OCI-LY1 (cell line): ENCODE measurements at regions not wholly inside any gene's neighbourhood (a gene's known extent, or its start where the extent isn't known, plus 50 kb on each side); places are given as distances from the start of the nearest gene placed in this dataset.

Experiments
- H2AFZ ChIP-seq: fragments of 200-600 bp; sonication (generic), shearing (Covaris generic); 2 replicates; pipeline ENCODE4 v1.6.0; 2014; ENCODE audit warnings: antibody characterized with exemption, mild to moderate bottlenecking, low read length
- H3F3A ChIP-seq: fragments of 200-600 bp; sonication (generic), shearing (Covaris generic); 2 replicates; pipeline ENCODE4 v1.6.0; 2014; ENCODE audit warnings: mild to moderate bottlenecking, antibody characterized with exemption, low read length, moderate library complexity; ENCODE audit not compliant: insufficient read depth
- H3K27ac ChIP-seq: fragments of 200-600 bp; sonication (generic); 2 replicates; pipeline ENCODE4 v1.5.1; 2014; ENCODE audit warnings: low read length, mixed run types, mild to moderate bottlenecking, low read depth; ENCODE audit not compliant: poor library complexity, severe bottlenecking
- H3K27me3 ChIP-seq: fragments of 200-600 bp; sonication (generic); 2 replicates; pipeline ENCODE4 v1.6.0; 2014; ENCODE audit warnings: antibody characterized with exemption, mild to moderate bottlenecking, low read length, moderate library complexity; ENCODE audit not compliant: insufficient read depth
- H3K36me3 ChIP-seq: fragments of 200-600 bp; sonication (generic); 2 replicates; pipeline ENCODE4 v1.6.1; 2014; ENCODE audit warnings: mild to moderate bottlenecking, antibody characterized with exemption, low read length, moderate library complexity, mixed read lengths; ENCODE audit not compliant: insufficient read depth
- H3K4me1 ChIP-seq: fragments of 200-600 bp; sonication (generic); 2 replicates; pipeline ENCODE4 v1.5.1; 2014; ENCODE audit warnings: mild to moderate bottlenecking, low read length, moderate library complexity; ENCODE audit not compliant: insufficient read depth, severe bottlenecking
- H3K4me2 ChIP-seq: fragments of 200-600 bp; sonication (generic), shearing (Covaris generic); 2 replicates; pipeline ENCODE4 v1.6.1; 2014; ENCODE audit warnings: low read length
- H3K4me3 ChIP-seq: fragments of 200-600 bp; sonication (generic); 2 replicates; pipeline ENCODE4 v1.5.1; 2014; ENCODE audit warnings: low read length, low read depth, mild to moderate bottlenecking, mixed read lengths; ENCODE audit not compliant: poor library complexity, severe bottlenecking
- H3K79me2 ChIP-seq: fragments of 200-600 bp; shearing (Covaris generic); 2 replicates; pipeline ENCODE4 v1.6.1; 2016; ENCODE audit warnings: mixed run types, low read length, mixed read lengths; ENCODE audit not compliant: insufficient read depth
- H3K9ac ChIP-seq: fragments of 200-600 bp; sonication (generic), shearing (Covaris generic); 2 replicates; pipeline ENCODE4 v1.6.1; 2014; ENCODE audit warnings: mild to moderate bottlenecking, low read length, mixed read lengths
- H3K9me2 ChIP-seq: fragments of 200-600 bp; sonication (generic), shearing (Covaris generic); 2 replicates; pipeline ENCODE4 v1.6.1; 2014; ENCODE audit warnings: low read depth, mild to moderate bottlenecking, low read length, mixed read lengths
- H3K9me3 ChIP-seq: fragments of 200-600 bp; shearing (Covaris generic); 2 replicates; pipeline ENCODE4 v1.6.1; 2014; ENCODE audit warnings: low read length, mixed read lengths
- H4K20me1 ChIP-seq: fragments of 200-600 bp; sonication (generic), shearing (Covaris generic); 2 replicates; pipeline ENCODE4 v1.6.0; 2016; ENCODE audit warnings: mild to moderate bottlenecking, low read length; ENCODE audit not compliant: insufficient read depth
- CTCF ChIP-seq: fragments of 200-600 bp; sonication (generic), shearing (Covaris generic); IDR thresholded peaks from 2 replicates; pipeline ENCODE4 v1.5.1; 2017; ENCODE audit warnings: mild to moderate bottlenecking, antibody characterized with exemption, low read length, moderate library complexity, mixed read lengths
- EZH2 ChIP-seq: fragments of 200-600 bp; sonication (generic), shearing (Covaris generic); IDR thresholded peaks from 2 replicates; pipeline ENCODE4 v1.8.0; 2017; ENCODE audit warnings: borderline replicate concordance, mixed run types, mild to moderate bottlenecking, antibody characterized with exemption, low read length, moderate library complexity, mixed read lengths

GRCh38 chr14:22011253-22011642, 337.6 kb upstream of the OR4E1 start:
- H3K4me2 ChIP-seq: no peak overlapping the region
- TF ChIP-seq EZH2: no peak
- TF ChIP-seq CTCF: no peak
- H4K20me1 ChIP-seq: no peaks in the 10 kb centered on the region
- H3K9me3 ChIP-seq: no peaks in the 10 kb centered on the region
- H3K36me3 ChIP-seq: no peaks in the 10 kb centered on the region
- no peaks in the 10 kb centered on the region for H3K4me1 ChIP-seq
- H3K4me3 ChIP-seq: no peak overlapping the region
- no peak overlapping the region for H3K27ac ChIP-seq
- no peaks in the 10 kb centered on the region for H3K79me2 ChIP-seq
- no peak overlapping the region for H3K9ac ChIP-seq
- H3F3A ChIP-seq: no peaks in the 10 kb centered on the region
- H2AFZ ChIP-seq: no peak overlapping the region
- H3K27me3 ChIP-seq: no peaks in the 10 kb centered on the region
- H3K9me2 ChIP-seq: no peaks in the 10 kb centered on the region

- H3K4me2 ChIP-seq: no peak overlapping the region
- H3K27ac ChIP-seq: no peak overlapping the region
- H3K9me3 ChIP-seq: no peaks in the 10 kb centered on the region
- H3K79me2 ChIP-seq: no peaks in the 10 kb centered on the region
- no peak overlapping the region for H3K9ac ChIP-seq
- H3K9me2 ChIP-seq: no peaks in the 10 kb centered on the region
- no peak for TF ChIP-seq CTCF
- TF ChIP-seq EZH2: no peak
- H3F3A ChIP-seq: no peaks in the 10 kb centered on the region
- H2AFZ ChIP-seq: no peak overlapping the region
- no peak overlapping the region for H3K4me3 ChIP-seq
- H3K27me3 ChIP-seq: no peaks in the 10 kb centered on the region
- no peaks in the 10 kb centered on the region for H3K36me3 ChIP-seq
- no peaks in the 10 kb centered on the region for H4K20me1 ChIP-seq
- no peaks in the 10 kb centered on the region for H3K4me1 ChIP-seq
These were observed 337.1 kb upstream of the OR4E1 start for GRCh38 chr14:22010545-22011252.

GRCh38 chr14:22008766-22009165, 335.1 kb upstream of the OR4E1 start:
- no peaks in the 10 kb centered on the region for H4K20me1 ChIP-seq
- H3K9me3 ChIP-seq: no peaks in the 10 kb centered on the region
- H3K4me3 ChIP-seq: no peak overlapping the region
- H3K9me2 ChIP-seq: no peaks in the 10 kb centered on the region
- TF ChIP-seq EZH2 (no peak), CTCF (no peak)
- no peak overlapping the region for H2AFZ ChIP-seq
- no peaks in the 10 kb centered on the region for H3K79me2 ChIP-seq
- H3K27me3 ChIP-seq: no peaks in the 10 kb centered on the region
- H3K27ac ChIP-seq: no peak overlapping the region
- no peaks in the 10 kb centered on the region for H3K4me1 ChIP-seq
- H3F3A ChIP-seq: no peaks in the 10 kb centered on the region
- no peak overlapping the region for H3K9ac ChIP-seq
- H3K36me3 ChIP-seq: no peaks in the 10 kb centered on the region
- no peak overlapping the region for H3K4me2 ChIP-seq
